H9 (cell line): ENCODE measurements at regions not wholly inside any gene's neighbourhood (a gene's known extent, or its start where the extent isn't known, plus 50 kb on each side); places are given as distances from the start of the nearest gene placed in this dataset.

Source experiments
- DNase-seq: peaks from one replicate; pipeline ENCODE4 v3.0.0-alpha.2; 2017
- H2AFZ ChIP-seq: one replicate; pipeline ENCODE4 v1.6.1; 2013; ENCODE audit warnings: mild to moderate bottlenecking, low read length, control low read depth, moderate library complexity
- H2AK5ac ChIP-seq: 2 replicates; pipeline ENCODE4 v1.6.1; 2013; ENCODE audit warnings: low read length, control low read depth, mixed read lengths; ENCODE audit not compliant: insufficient read length
- H2BK120ac ChIP-seq: one replicate; pipeline ENCODE4 v1.6.1; 2013; ENCODE audit warnings: low read depth, mild to moderate bottlenecking, low read length, control low read depth, inconsistent platforms; ENCODE audit not compliant: poor library complexity, severe bottlenecking
- H2BK12ac ChIP-seq: 2 replicates; pipeline ENCODE4 v1.6.1; 2013; ENCODE audit warnings: low read length, control low read depth, mixed read lengths, low read depth; ENCODE audit not compliant: insufficient read length
- H2BK15ac ChIP-seq: 2 replicates; pipeline ENCODE4 v1.6.1; 2013; ENCODE audit warnings: low read depth, low read length, control low read depth
- H2BK20ac ChIP-seq: one replicate; pipeline ENCODE4 v1.6.1; 2013; ENCODE audit warnings: low read depth, mild to moderate bottlenecking, low read length, control low read depth, inconsistent platforms; ENCODE audit not compliant: poor library complexity, severe bottlenecking
- H2BK5ac ChIP-seq: 2 replicates; pipeline ENCODE4 v1.6.1; 2013; ENCODE audit warnings: low read length, control low read depth, mixed read lengths; ENCODE audit not compliant: insufficient read length
- H3K14ac ChIP-seq: 2 replicates; pipeline ENCODE4 v1.6.1; 2013; ENCODE audit warnings: low read length, control low read depth; ENCODE audit not compliant: insufficient read depth
- H3K18ac ChIP-seq: 2 replicates; pipeline ENCODE4 v1.6.1; 2013; ENCODE audit warnings: low read depth, mild to moderate bottlenecking, mixed read lengths, low read length, control low read depth; ENCODE audit not compliant: insufficient read length
- H3K23ac ChIP-seq: 2 replicates; pipeline ENCODE4 v1.6.1; 2013; ENCODE audit warnings: low read length, control low read depth, mixed read lengths, low read depth; ENCODE audit not compliant: insufficient read length
- H3K23me2 ChIP-seq: 2 replicates; pipeline ENCODE4 v1.6.1; 2013; ENCODE audit warnings: low read depth, mild to moderate bottlenecking, mixed read lengths, low read length, control low read depth; ENCODE audit not compliant: insufficient read length, poor library complexity, severe bottlenecking
- H3K27ac ChIP-seq: 2 replicates; pipeline ENCODE4 v1.5.1; 2013; ENCODE audit warnings: low read length, control low read depth, mixed read lengths, low read depth; ENCODE audit not compliant: insufficient read length
- H3K27me3 ChIP-seq: 2 replicates; pipeline ENCODE4 v1.6.1; 2013; ENCODE audit warnings: low read length, control low read depth, inconsistent platforms; ENCODE audit not compliant: insufficient read depth
- H3K4ac ChIP-seq: 2 replicates; pipeline ENCODE4 v1.6.1; 2013; ENCODE audit warnings: low read depth, mild to moderate bottlenecking, control low read depth, inconsistent platforms, low read length, moderate library complexity
- H3K4me1 ChIP-seq: 2 replicates; pipeline ENCODE4 v1.6.1; 2013; ENCODE audit warnings: low read length, control low read depth, inconsistent platforms; ENCODE audit not compliant: insufficient read depth
- H3K4me2 ChIP-seq: 2 replicates; pipeline ENCODE4 v1.6.1; 2013; ENCODE audit warnings: low read length, control low read depth, mixed read lengths; ENCODE audit not compliant: insufficient read length, insufficient read depth
- H3K56ac ChIP-seq: 2 replicates; pipeline ENCODE4 v1.6.1; 2013; ENCODE audit warnings: low read depth, mild to moderate bottlenecking, mixed read lengths, low read length, control low read depth; ENCODE audit not compliant: insufficient read length
- H3K79me1 ChIP-seq: 2 replicates; pipeline ENCODE4 v1.6.1; 2013; ENCODE audit warnings: low read depth, mild to moderate bottlenecking, moderate library complexity, low read length, control low read depth, inconsistent platforms; ENCODE audit not compliant: insufficient read depth, poor library complexity, severe bottlenecking
- H3K79me2 ChIP-seq: 2 replicates; pipeline ENCODE4 v1.6.1; 2013; ENCODE audit warnings: low read length, control low read depth, inconsistent platforms; ENCODE audit not compliant: insufficient read depth
- H3K9ac ChIP-seq: 2 replicates; pipeline ENCODE4 v1.6.1; 2013; ENCODE audit warnings: low read length, control low read depth, mixed read lengths; ENCODE audit not compliant: insufficient read length; ENCODE audit errors: extremely low read depth
- H3K9me3 ChIP-seq: one replicate; pipeline ENCODE4 v1.6.1; 2013; ENCODE audit warnings: low read depth, low read length, inconsistent platforms; ENCODE audit not compliant: control insufficient read depth
- H3T11ph ChIP-seq: one replicate; pipeline ENCODE4 v1.6.1; 2013; ENCODE audit warnings: mild to moderate bottlenecking, low read length, control low read depth, inconsistent platforms
- H4K20me1 ChIP-seq: one replicate; pipeline ENCODE4 v1.6.1; 2013; ENCODE audit not compliant: control insufficient read depth, insufficient read length, insufficient read depth
- H4K5ac ChIP-seq: 2 replicates; pipeline ENCODE4 v1.6.1; 2013; ENCODE audit warnings: low read depth, mild to moderate bottlenecking, mixed read lengths, low read length, control low read depth; ENCODE audit not compliant: insufficient read length
- H4K8ac ChIP-seq: replicated peaks from 2 replicates; pipeline ENCODE4 v1.6.1; 2013; ENCODE audit warnings: low read length, control low read depth, mixed read lengths, low read depth; ENCODE audit not compliant: insufficient read length
- H4K91ac ChIP-seq: 2 replicates; pipeline ENCODE4 v1.6.1; 2013; ENCODE audit warnings: low read depth, mild to moderate bottlenecking, moderate library complexity, mixed read lengths, low read length, control low read depth; ENCODE audit not compliant: insufficient read length
- H3K27ac Mint-ChIP-seq, 3 experiments: 2 replicates in 2 of 3; 3 replicates in 1 of 3; pipeline ENCODE4 v1.8.0; 2020 to 2021; ENCODE audit warnings: mixed read lengths in 3 of 3, mild to moderate bottlenecking in 1 of 3, moderate library complexity in 1 of 3
- H3K27me3 Mint-ChIP-seq: 2 replicates; pipeline ENCODE4 v1.8.0; 2021; ENCODE audit warnings: low read depth, mild to moderate bottlenecking, moderate library complexity, mixed read lengths
- H3K36me3 Mint-ChIP-seq, 3 experiments: 2 replicates in 2 of 3; 3 replicates in 1 of 3; pipeline ENCODE4 v1.8.0; 2020 to 2021; ENCODE audit warnings: low read depth in 3 of 3, mixed read lengths in 3 of 3; ENCODE audit not compliant: insufficient read depth in 1 of 3
- H3K4me1 Mint-ChIP-seq, 2 experiments: 2 replicates each; pipeline ENCODE4 v1.8.0; 2020; ENCODE audit warnings: mixed read lengths in 2 of 2
- H3K4me3 Mint-ChIP-seq, 2 experiments: 2 replicates in 1 of 2; 3 replicates in 1 of 2; pipeline ENCODE4 v1.8.0; 2020 to 2021; ENCODE audit warnings: mild to moderate bottlenecking in 2 of 2, mixed read lengths in 2 of 2, moderate library complexity in 1 of 2
- H3K9me3 Mint-ChIP-seq, 2 experiments: 2 replicates in 1 of 2; 3 replicates in 1 of 2; pipeline ENCODE4 v1.8.0; 2020; ENCODE audit warnings: mild to moderate bottlenecking in 2 of 2, mixed read lengths in 2 of 2, moderate library complexity in 1 of 2
- WGBS: extraction: QIAGEN DNeasy Blood & Tissue Kit; methylation state at CpG from one replicate; pipeline ENCODE4 v1.1.7; 2013; ENCODE audit warnings: missing lambda C conversion rate, low lambda C conversion rate, mixed read lengths; ENCODE audit not compliant: insufficient read length; ENCODE audit errors: extremely low coverage; 5-methylcytosine and 5-hydroxymethylcytosine counted together
- TF ChIP-seq, protein P1 (sequence below): fragments of 200-600 bp; sonication (generic); conservative IDR thresholded peaks from 3 replicates; pipeline ENCODE4 v1.8.0; 2021; ENCODE audit warnings: antibody characterized with exemption, mild to moderate bottlenecking

DNA sequence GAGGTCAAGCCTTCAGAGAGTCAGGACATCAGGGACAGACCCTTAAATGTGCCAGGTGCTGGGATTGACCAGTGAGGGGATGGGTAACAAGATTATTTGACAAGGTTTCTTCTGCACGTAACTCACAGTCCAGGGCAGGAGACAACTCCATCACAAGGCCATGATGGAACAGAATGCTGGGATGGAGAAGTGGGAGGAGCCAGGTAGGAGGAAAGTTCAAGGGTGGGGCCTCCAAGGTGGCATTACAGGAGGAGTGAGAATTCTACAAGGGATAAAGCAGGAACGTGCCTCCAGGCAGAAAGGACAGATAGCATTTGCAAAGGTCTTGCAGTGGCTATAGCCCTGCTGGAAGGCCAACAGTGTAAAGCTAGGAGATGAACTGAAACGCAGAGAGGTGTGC lies 102.2 kb downstream of the FGF18 start:
- Histone ChIP-seq H3K4me1 (peaks cover 9% of the 10 kb centered on the region; the same call in 1 of the 2 replicates), H2BK20ac (no peak overlapping the region), H4K20me1 (peaks cover 2% of the 10 kb centered on the region), H3K9ac (no peak overlapping the region), H3K14ac (no peak overlapping the region), H4K5ac (no peak overlapping the region), H2BK12ac (no peak overlapping the region), H3K27me3 (no peaks in the 10 kb centered on the region), H3K4ac (no peak overlapping the region), H3K79me2 (no peaks in the 10 kb centered on the region), H3K56ac (no peak overlapping the region), H3K9me3 (no peaks in the 10 kb centered on the region), H3K4me2 (no peak overlapping the region), H3K18ac (no peak overlapping the region), H2BK5ac (no peak overlapping the region), H2AFZ (no peak overlapping the region), H4K8ac (no peak overlapping the region), H2AK5ac (no peak overlapping the region), H2BK120ac (no peak overlapping the region), H3K23ac (no peak overlapping the region), H3K27ac (no peak overlapping the region), H3T11ph (no peak overlapping the region), H3K23me2 (no peaks in the 10 kb centered on the region), H2BK15ac (no peak overlapping the region), H3K79me1 (no peaks in the 10 kb centered on the region), H4K91ac (no peak overlapping the region)
- peak overlapping the region; percentile 5 to 59 (median 46); a peak in 3 of 7 replicates for H3K27ac Mint-ChIP-seq
- TF ChIP-seq, protein P1, sequence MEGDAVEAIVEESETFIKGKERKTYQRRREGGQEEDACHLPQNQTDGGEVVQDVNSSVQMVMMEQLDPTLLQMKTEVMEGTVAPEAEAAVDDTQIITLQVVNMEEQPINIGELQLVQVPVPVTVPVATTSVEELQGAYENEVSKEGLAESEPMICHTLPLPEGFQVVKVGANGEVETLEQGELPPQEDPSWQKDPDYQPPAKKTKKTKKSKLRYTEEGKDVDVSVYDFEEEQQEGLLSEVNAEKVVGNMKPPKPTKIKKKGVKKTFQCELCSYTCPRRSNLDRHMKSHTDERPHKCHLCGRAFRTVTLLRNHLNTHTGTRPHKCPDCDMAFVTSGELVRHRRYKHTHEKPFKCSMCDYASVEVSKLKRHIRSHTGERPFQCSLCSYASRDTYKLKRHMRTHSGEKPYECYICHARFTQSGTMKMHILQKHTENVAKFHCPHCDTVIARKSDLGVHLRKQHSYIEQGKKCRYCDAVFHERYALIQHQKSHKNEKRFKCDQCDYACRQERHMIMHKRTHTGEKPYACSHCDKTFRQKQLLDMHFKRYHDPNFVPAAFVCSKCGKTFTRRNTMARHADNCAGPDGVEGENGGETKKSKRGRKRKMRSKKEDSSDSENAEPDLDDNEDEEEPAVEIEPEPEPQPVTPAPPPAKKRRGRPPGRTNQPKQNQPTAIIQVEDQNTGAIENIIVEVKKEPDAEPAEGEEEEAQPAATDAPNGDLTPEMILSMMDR: no peak
- DNase-seq: no peak
- no peaks in the 10 kb centered on the region; a peak in 1 of 5 replicates for H3K9me3 Mint-ChIP-seq
- no CpG with 5 or more reads among the region's 3 CpGs for WGBS
- peaks cover 0 to 4% (median 0%) of the 10 kb centered on the region in 3 experiments; a peak in 2 of 7 replicates for H3K36me3 Mint-ChIP-seq
- H3K4me1 Mint-ChIP-seq: peaks cover 42 to 58% of the 10 kb centered on the region in 2 experiments
- no peak overlapping the region; a peak in 1 of 5 replicates for H3K4me3 Mint-ChIP-seq
- H3K27me3 Mint-ChIP-seq: peaks cover 24% of the 10 kb centered on the region
